Smooth muscle cell (in vitro differentiated cells): ENCODE measurements at regions not wholly inside any gene's neighbourhood (a gene's known extent, or its start where the extent isn't known, plus 50 kb on each side); places are given as distances from the start of the nearest gene placed in this dataset.

Source experiments
- DNase-seq: peaks from one replicate; lab custom pipeline; 2025; ENCODE audit not compliant: unreplicated experiment; lab: John Stamatoyannopoulos, UW
- H2AFZ ChIP-seq: fragments of 200-600 bp; sonication (generic); 2 replicates; pipeline ENCODE4 v1.6.0; 2016; ENCODE audit warnings: antibody characterized with exemption, low read depth, mild to moderate bottlenecking
- H3F3A ChIP-seq: fragments of 200-600 bp; sonication (generic); 2 replicates; pipeline ENCODE4 v1.6.0; 2017; ENCODE audit warnings: antibody characterized with exemption, low read depth
- H3K27ac ChIP-seq: fragments of 200-600 bp; sonication (generic); 2 replicates; pipeline ENCODE4 v1.5.1; 2016; ENCODE audit warnings: low read depth, mild to moderate bottlenecking
- H3K27me3 ChIP-seq: fragments of 200-600 bp; sonication (generic); 2 replicates; pipeline ENCODE4 v1.6.1; 2016; ENCODE audit warnings: low read depth, mild to moderate bottlenecking
- H3K36me3 ChIP-seq: fragments of 200-600 bp; sonication (generic); 2 replicates; pipeline ENCODE4 v1.5.1; 2016; ENCODE audit warnings: low read depth
- H3K4me1 ChIP-seq: fragments of 200-600 bp; sonication (generic); 2 replicates; pipeline ENCODE4 v1.5.1; 2016; ENCODE audit warnings: low read depth
- H3K4me2 ChIP-seq: fragments of 200-600 bp; sonication (generic); 2 replicates; pipeline ENCODE4 v1.6.0; 2016; ENCODE audit warnings: mild to moderate bottlenecking
- H3K4me3 ChIP-seq: fragments of 200-600 bp; sonication (generic); 2 replicates; pipeline ENCODE4 v1.5.1; 2016; ENCODE audit warnings: mild to moderate bottlenecking
- H3K79me2 ChIP-seq: fragments of 200-600 bp; sonication (generic); 2 replicates; pipeline ENCODE4 v1.6.0; 2016; ENCODE audit warnings: low read depth, mild to moderate bottlenecking
- H3K9ac ChIP-seq: fragments of 200-600 bp; sonication (generic); 2 replicates; pipeline ENCODE4 v1.6.0; 2016; ENCODE audit warnings: low read depth
- H3K9me3 ChIP-seq: fragments of 200-600 bp; sonication (generic); replicated peaks from 2 replicates; pipeline ENCODE4 v1.5.1; 2016; ENCODE audit warnings: low read depth
- H4K20me1 ChIP-seq: fragments of 200-600 bp; sonication (generic); 2 replicates; pipeline ENCODE4 v1.6.0; 2016; ENCODE audit warnings: low read depth
- WGBS: methylation state at CpG from one replicate; pipeline ENCODE4 v1.1.7; 2016; ENCODE audit warnings: low lambda C conversion rate; 5-methylcytosine and 5-hydroxymethylcytosine counted together
- TF ChIP-seq, protein P1 (sequence below): fragments of 200-600 bp; sonication (generic); IDR thresholded peaks from 2 replicates; pipeline ENCODE4 v1.5.1; 2017; ENCODE audit warnings: borderline replicate concordance, mild to moderate bottlenecking, antibody characterized with exemption; ENCODE audit not compliant: insufficient read depth, poor library complexity, severe bottlenecking

DNA sequence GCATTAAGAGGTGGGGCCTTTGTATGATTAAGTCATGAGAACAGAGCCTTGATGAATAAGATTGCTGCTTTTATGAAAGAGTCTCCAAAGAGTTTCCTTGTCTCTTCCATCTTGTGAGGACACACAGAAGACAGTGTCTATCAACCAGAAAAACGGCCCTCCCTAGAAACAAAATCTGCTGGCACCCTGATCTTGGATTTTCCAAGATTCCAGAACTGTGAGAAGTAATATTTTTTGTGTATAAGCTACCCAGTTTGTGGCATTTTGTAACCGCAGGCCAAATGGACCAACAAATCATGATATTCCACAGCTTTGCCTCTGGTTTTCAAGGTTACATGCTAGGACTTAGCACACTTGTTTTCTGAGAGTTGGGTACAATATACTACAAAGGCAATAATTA lies 687.8 kb downstream of the TDRD15 start:
- Histone ChIP-seq H3K9me3 (no peaks in the 10 kb centered on the region), H3K4me2 (no peak overlapping the region), H3K4me1 (no peaks in the 10 kb centered on the region), H2AFZ (no peak overlapping the region), H3K9ac (no peak overlapping the region), H3K4me3 (no peak overlapping the region), H3K36me3 (no peaks in the 10 kb centered on the region), H3K27me3 (no peaks in the 10 kb centered on the region), H3K79me2 (no peaks in the 10 kb centered on the region), H3F3A (no peaks in the 10 kb centered on the region), H3K27ac (no peak overlapping the region), H4K20me1 (no peaks in the 10 kb centered on the region)
- DNase-seq: no peak
- WGBS: 73% methylated on average over 2 of the region's 2 CpGs
- TF ChIP-seq, protein P1, sequence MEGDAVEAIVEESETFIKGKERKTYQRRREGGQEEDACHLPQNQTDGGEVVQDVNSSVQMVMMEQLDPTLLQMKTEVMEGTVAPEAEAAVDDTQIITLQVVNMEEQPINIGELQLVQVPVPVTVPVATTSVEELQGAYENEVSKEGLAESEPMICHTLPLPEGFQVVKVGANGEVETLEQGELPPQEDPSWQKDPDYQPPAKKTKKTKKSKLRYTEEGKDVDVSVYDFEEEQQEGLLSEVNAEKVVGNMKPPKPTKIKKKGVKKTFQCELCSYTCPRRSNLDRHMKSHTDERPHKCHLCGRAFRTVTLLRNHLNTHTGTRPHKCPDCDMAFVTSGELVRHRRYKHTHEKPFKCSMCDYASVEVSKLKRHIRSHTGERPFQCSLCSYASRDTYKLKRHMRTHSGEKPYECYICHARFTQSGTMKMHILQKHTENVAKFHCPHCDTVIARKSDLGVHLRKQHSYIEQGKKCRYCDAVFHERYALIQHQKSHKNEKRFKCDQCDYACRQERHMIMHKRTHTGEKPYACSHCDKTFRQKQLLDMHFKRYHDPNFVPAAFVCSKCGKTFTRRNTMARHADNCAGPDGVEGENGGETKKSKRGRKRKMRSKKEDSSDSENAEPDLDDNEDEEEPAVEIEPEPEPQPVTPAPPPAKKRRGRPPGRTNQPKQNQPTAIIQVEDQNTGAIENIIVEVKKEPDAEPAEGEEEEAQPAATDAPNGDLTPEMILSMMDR: no peak

DNA sequence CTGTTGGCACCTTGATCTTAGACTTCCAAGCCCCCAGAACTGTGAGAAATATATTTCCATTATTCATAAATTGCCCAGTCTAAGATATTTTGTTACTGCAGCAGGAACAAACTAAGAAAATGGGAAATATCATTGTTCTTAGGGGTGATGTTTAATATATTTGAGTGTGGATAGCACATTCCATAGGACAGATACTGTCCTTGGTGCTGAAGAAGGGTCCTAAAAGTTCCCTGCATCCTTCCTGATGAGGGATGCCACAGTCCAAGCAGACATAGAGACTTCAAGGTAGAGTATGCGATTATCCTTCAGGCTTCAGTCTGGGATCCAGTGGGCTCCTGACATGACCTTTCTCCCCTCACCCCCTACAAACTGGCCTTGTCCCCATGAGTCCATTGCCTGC lies 689.0 kb downstream of the TDRD15 start:
- no peak overlapping the region for H3K4me3 ChIP-seq
- H3K4me1 ChIP-seq: no peaks in the 10 kb centered on the region

DNA sequence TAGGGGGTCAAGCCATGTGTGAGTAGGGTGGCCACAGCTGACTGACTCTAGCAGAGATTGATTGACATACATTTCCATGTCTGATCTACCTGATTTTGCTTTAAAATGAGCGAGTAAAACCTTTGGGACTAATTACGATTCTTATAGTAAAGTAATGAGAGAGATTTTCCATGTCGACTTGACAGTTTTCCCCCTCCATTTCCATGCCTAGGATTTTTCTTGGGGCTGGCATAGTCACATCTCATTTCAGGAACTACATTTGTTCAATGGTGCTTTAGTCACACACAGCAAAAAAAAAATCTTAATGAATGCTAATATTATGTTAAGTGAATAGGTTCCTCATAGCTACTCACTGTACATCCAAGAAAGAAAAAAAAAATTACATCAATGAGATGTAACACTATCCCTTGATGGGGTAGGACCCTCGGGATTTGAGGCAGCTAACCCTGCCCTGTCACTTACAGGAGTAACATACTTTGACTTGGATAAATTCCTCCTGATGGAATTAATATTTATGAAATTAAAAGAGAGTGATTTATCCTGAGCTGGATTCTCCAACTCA lies 690.9 kb downstream of the TDRD15 start:
- H3K79me2 ChIP-seq: no peaks in the 10 kb centered on the region
- H3K9ac ChIP-seq: no peak overlapping the region
- no peak overlapping the region for H3K4me3 ChIP-seq
- no peaks in the 10 kb centered on the region for H3K9me3 ChIP-seq
- H3K4me1 ChIP-seq: no peaks in the 10 kb centered on the region
- no peaks in the 10 kb centered on the region for H3K36me3 ChIP-seq
- no peak overlapping the region for H3K27ac ChIP-seq
- WGBS: 80% methylated on average over 4 of the region's 4 CpGs
- TF ChIP-seq, protein P1: no peak
- no peak for DNase-seq
- H3F3A ChIP-seq: no peaks in the 10 kb centered on the region
- H3K27me3 ChIP-seq: no peaks in the 10 kb centered on the region
- H3K4me2 ChIP-seq: no peak overlapping the region
- H4K20me1 ChIP-seq: no peaks in the 10 kb centered on the region
- no peak overlapping the region for H2AFZ ChIP-seq

More for the DNA sequence above, 689.0 kb downstream of the TDRD15 start:
- no peak overlapping the region for H3K9ac ChIP-seq
- H3K4me2 ChIP-seq: no peak overlapping the region
- H2AFZ ChIP-seq: no peak overlapping the region
- DNase-seq: no peak
- 83% methylated on average over 1 of the region's 1 CpG for WGBS
- no peaks in the 10 kb centered on the region for H3K79me2 ChIP-seq
- no peaks in the 10 kb centered on the region for H3K9me3 ChIP-seq
- TF ChIP-seq, protein P1: no peak
- H3K27ac ChIP-seq: no peak overlapping the region
- H3F3A ChIP-seq: no peaks in the 10 kb centered on the region
- no peaks in the 10 kb centered on the region for H3K36me3 ChIP-seq
- H4K20me1 ChIP-seq: no peaks in the 10 kb centered on the region
- H3K27me3 ChIP-seq: no peaks in the 10 kb centered on the region

DNA sequence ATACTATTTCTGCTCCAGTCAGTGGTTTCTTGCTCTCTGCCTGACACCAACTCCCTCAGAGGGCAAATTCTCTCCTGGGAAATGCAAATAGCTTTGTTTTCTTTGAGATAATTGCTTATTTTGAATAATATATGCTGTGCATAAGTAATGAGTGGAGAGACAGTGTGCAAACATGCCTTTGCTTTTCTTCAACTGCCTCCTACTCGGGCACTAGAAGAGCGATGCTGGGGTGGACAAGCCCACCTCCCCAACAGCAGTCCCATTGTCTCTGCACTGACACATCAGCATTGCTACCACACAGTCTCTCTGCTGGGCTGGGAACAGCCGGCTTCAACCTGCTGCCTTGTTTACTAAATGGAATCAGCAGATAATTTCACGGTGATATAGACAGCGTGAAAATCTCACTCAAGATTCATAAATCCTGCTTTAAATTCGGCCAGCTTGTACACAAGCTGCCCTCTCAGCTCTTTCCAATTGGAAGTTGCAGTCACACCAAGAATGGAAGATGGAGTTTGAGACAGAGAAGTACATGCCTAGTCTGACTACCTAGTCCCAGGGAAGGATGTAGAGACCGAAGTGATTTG lies 694.5 kb downstream of the TDRD15 start:
- Histone ChIP-seq H3K9ac (no peak overlapping the region), H3K4me1 (peaks cover 11% of the 10 kb centered on the region), H3K27me3 (no peaks in the 10 kb centered on the region), H4K20me1 (no peaks in the 10 kb centered on the region), H3F3A (no peaks in the 10 kb centered on the region), H2AFZ (no peak overlapping the region), H3K4me3 (no peak overlapping the region), H3K79me2 (no peaks in the 10 kb centered on the region), H3K9me3 (no peaks in the 10 kb centered on the region), H3K27ac (no peak overlapping the region), H3K4me2 (no peak overlapping the region), H3K36me3 (no peaks in the 10 kb centered on the region)
- no peak for DNase-seq
- WGBS: 88% methylated on average over 7 of the region's 7 CpGs
- TF ChIP-seq, protein P1: no peak
